GM12878 (cell line): ENCODE measurements at regions not wholly inside any gene's neighbourhood (a gene's known extent, or its start where the extent isn't known, plus 50 kb on each side); places are given as distances from the start of the nearest gene placed in this dataset.

Source experiments
- ATAC-seq: fragments of 200-7000 bp; cut with Tn5 transposase; 3 replicates; pipeline ENCODE4 v1.9.1; 2020; ENCODE audit warnings: mild to moderate bottlenecking, moderate library complexity
- BruUV-seq: library from RNA; stranded (reverse); fragments of 400-500 nt; replicated peaks from 2 replicates; lab custom pipeline; 2021; lab: Mats Ljungman, UMichigan
- CTCF ChIA-PET: fragments of 300-600 bp; sonication (Branson Sonifier 250); formaldehyde crosslinking; extraction: SDS; loops from one replicate; lab custom pipeline; 2021; ENCODE audit warnings: inconsistent platforms; lab: Yijun Ruan, JAX
- POLR2A ChIA-PET: fragments of 350-600 bp; formaldehyde crosslinking; extraction: SDS; loops from one replicate; lab custom pipeline; 2021; ENCODE audit warnings: inconsistent platforms; lab: Charles Lee
- RAD21 ChIA-PET: fragments of 300-600 bp; sonication (Branson Sonifier 250); formaldehyde crosslinking; loops from one replicate; lab custom pipeline; 2023; ENCODE audit warnings: antibody characterized with exemption; ENCODE audit not compliant: unreplicated experiment; lab: Charles Lee
- SMC1A ChIA-PET: fragments of 300-600 bp; sonication (Branson Sonifier 250); formaldehyde crosslinking; loops from one replicate; lab custom pipeline; 2023; ENCODE audit not compliant: unreplicated experiment, uncharacterized antibody; lab: Charles Lee
- DNase-seq: peaks from one replicate; pipeline ENCODE4 v3.0.0-alpha.2; 2011; ENCODE audit warnings: low read depth, low spot score
- FAIRE-seq: peaks from 3 replicates; lab custom pipeline; 2011; peaks lifted over from hg19 to GRCh38; lab: Jason Lieb, UNC
- H2AFZ ChIP-seq: 2 replicates; pipeline ENCODE4 v1.6.0; 2011; ENCODE audit warnings: low read depth, low read length, control low read depth; ENCODE audit not compliant: control insufficient read depth
- H3K27ac ChIP-seq: 2 replicates; pipeline ENCODE4 v1.5.1; 2011; ENCODE audit warnings: control low read depth; ENCODE audit not compliant: control insufficient read depth, insufficient read depth
- H3K27me3 ChIP-seq, 2 experiments: replicated peaks in 1 of 2; 2 replicates each; pipeline versions ENCODE4 v1.6.0 to v1.6.1; 2011; ENCODE audit warnings: low read length in 1 of 2; ENCODE audit not compliant: control insufficient read depth in 2 of 2, insufficient read depth in 2 of 2
- H3K36me3 ChIP-seq, 2 experiments: 2 replicates each; pipeline ENCODE4 v1.5.1; 2011; ENCODE audit warnings: low read length in 1 of 2; ENCODE audit not compliant: control insufficient read depth in 2 of 2, insufficient read depth in 2 of 2
- H3K4me1 ChIP-seq: 2 replicates; pipeline ENCODE4 v1.6.1; 2011; ENCODE audit warnings: mild to moderate bottlenecking, low read length, moderate library complexity, mixed read lengths; ENCODE audit not compliant: control insufficient read depth, insufficient read depth
- H3K4me2 ChIP-seq: 2 replicates; pipeline ENCODE4 v1.6.0; 2011; ENCODE audit warnings: control low read depth; ENCODE audit not compliant: control insufficient read depth, insufficient read depth
- H3K4me3 ChIP-seq: fragments of 200-600 bp; sonication (generic); 2 replicates; pipeline ENCODE4 v1.5.1; 2016
- H3K79me2 ChIP-seq: 2 replicates; pipeline ENCODE4 v1.6.0; 2011; ENCODE audit warnings: low read length; ENCODE audit not compliant: control insufficient read depth, insufficient read depth
- H3K9ac ChIP-seq: 2 replicates; pipeline ENCODE4 v1.8.0; 2011; ENCODE audit warnings: low read length, control low read depth, mixed read lengths; ENCODE audit not compliant: control insufficient read depth, insufficient read depth
- H3K9me3 ChIP-seq: replicated peaks from 3 replicates; pipeline ENCODE4 v1.5.1; 2011; ENCODE audit warnings: mild to moderate bottlenecking, low read length; ENCODE audit not compliant: control insufficient read depth, insufficient read depth
- H4K20me1 ChIP-seq: 2 replicates; pipeline ENCODE4 v1.6.0; 2011; ENCODE audit not compliant: control insufficient read depth, insufficient read depth
- BMI1 ChIP-seq: fragments of 450-650 bp; IDR thresholded peaks from 2 replicates; pipeline ENCODE4 v1.6.1; 2016; ENCODE audit warnings: mild to moderate bottlenecking, moderate library complexity, borderline replicate concordance
- ESRRA ChIP-seq: IDR thresholded peaks from 2 replicates; pipeline ENCODE4 v1.6.1; 2012; ENCODE audit warnings: mild to moderate bottlenecking, low read length, improper control_type of control experiment
- FOS ChIP-seq: IDR thresholded peaks from 3 replicates; pipeline ENCODE4 v1.6.1; 2011; ENCODE audit warnings: borderline replicate concordance; ENCODE audit not compliant: insufficient read length; ENCODE audit errors: extremely low read depth
- HCFC1 ChIP-seq: fragments of 150-350 bp; IDR thresholded peaks from 2 replicates; pipeline ENCODE4 v1.6.1; 2014; ENCODE audit warnings: low read length
- KDM1A ChIP-seq: fragments of 200-600 bp; sonication (generic); IDR thresholded peaks from 2 replicates; pipeline ENCODE4 v1.6.1; 2016; ENCODE audit warnings: borderline replicate concordance
- NR2F1 ChIP-seq: fragments of 450-650 bp; conservative IDR thresholded peaks from 2 replicates; pipeline ENCODE4 v1.6.1; 2017; ENCODE audit warnings: mild to moderate bottlenecking
- RAD21 ChIP-seq: IDR thresholded peaks from 2 replicates; pipeline ENCODE4 v1.6.1; 2011; ENCODE audit warnings: mild to moderate bottlenecking, low read depth, low read length, moderate library complexity; ENCODE audit not compliant: insufficient read depth
- ZNF274 ChIP-seq: IDR thresholded peaks from one replicate; pipeline ENCODE4 v1.8.0; 2011; ENCODE audit not compliant: insufficient read length, insufficient read depth
- WGBS: methylation state at CpG from one replicate; pipeline ENCODE4 v1.1.6; 2016; ENCODE audit warnings: low lambda C conversion rate; ENCODE audit not compliant: insufficient replicate concordance, insufficient coverage; ENCODE audit errors: missing lambda C conversion rate; 5-methylcytosine and 5-hydroxymethylcytosine counted together
- in situ Hi-C: fragments of 300-500 bp; cut with MboI; formaldehyde crosslinking; loops from 9 replicates; pipeline ENCODE4 v1.14.3; 2018; ENCODE audit warnings: mixed read lengths
- intact Hi-C: fragments of 100-400 bp; cut with micrococcal nuclease; formaldehyde crosslinking; loops from one replicate; pipeline ENCODE4 v1.14.2; 2022; ENCODE audit not compliant: unreplicated experiment
- TF ChIP-seq, protein P1 (sequence below), 3 experiments: IDR thresholded peaks in 2 of 3; conservative IDR thresholded peaks in 1 of 3; 2 replicates each; pipeline ENCODE4 v1.5.1; 2011; ENCODE audit warnings: low read depth in 3 of 3, low read length in 3 of 3, mild to moderate bottlenecking in 3 of 3, control low read depth in 2 of 3, moderate library complexity in 2 of 3, inconsistent platforms in 1 of 3, mixed read lengths in 1 of 3; ENCODE audit not compliant: control insufficient read depth in 2 of 3, insufficient read depth in 1 of 3; ENCODE audit errors: extremely low read depth in 1 of 3
- TF ChIP-seq, protein P2 (sequence below): fragments of 450-650 bp; IDR thresholded peaks from 2 replicates; pipeline ENCODE4 v1.6.1; 2017; ENCODE audit warnings: mild to moderate bottlenecking, low read depth, inconsistent platforms; ENCODE audit not compliant: poor library complexity, severe bottlenecking

DNA sequence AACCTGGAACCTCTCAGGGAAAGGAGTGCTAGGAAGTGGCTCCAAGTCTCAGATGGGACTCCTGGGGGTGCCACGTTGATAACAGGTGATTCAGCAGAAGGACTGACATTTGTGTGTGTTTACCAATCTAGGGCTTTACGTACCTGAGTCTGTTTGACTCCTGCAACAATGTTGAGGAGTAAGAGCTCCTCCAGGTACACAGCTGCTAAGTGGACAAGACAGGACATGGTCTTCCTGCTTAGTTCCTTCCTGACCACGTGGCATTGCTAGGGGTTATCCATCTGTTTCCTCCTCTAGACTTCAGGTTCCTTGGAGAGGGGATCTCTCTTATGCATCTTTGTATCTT, 164.5 kb upstream of the SLC24A3 start:
- ATAC-seq (no peak), DNase-seq (no peak), FAIRE-seq (no peak)
- no peak overlapping the region for H3K4me3 ChIP-seq
- intact Hi-C loops (no loop called here), in situ Hi-C loops (loop anchor here (5.0 kb wide), 1 partner anchor 51 kb away; no protein-coding TSS in a partner anchor)
- no peak overlapping the region for H3K4me2 ChIP-seq
- TF ChIP-seq HCFC1 (no peak), KDM1A (no peak), ESRRA (no peak), FOS (no peak), BMI1 (no peak), NR2F1 (no peak), RAD21 (no peak), ZNF274 (no peak)
- TF ChIP-seq, protein P1, sequence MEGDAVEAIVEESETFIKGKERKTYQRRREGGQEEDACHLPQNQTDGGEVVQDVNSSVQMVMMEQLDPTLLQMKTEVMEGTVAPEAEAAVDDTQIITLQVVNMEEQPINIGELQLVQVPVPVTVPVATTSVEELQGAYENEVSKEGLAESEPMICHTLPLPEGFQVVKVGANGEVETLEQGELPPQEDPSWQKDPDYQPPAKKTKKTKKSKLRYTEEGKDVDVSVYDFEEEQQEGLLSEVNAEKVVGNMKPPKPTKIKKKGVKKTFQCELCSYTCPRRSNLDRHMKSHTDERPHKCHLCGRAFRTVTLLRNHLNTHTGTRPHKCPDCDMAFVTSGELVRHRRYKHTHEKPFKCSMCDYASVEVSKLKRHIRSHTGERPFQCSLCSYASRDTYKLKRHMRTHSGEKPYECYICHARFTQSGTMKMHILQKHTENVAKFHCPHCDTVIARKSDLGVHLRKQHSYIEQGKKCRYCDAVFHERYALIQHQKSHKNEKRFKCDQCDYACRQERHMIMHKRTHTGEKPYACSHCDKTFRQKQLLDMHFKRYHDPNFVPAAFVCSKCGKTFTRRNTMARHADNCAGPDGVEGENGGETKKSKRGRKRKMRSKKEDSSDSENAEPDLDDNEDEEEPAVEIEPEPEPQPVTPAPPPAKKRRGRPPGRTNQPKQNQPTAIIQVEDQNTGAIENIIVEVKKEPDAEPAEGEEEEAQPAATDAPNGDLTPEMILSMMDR (IDR thresholded peaks at IDR 0.05 in 2 of 3, conservative IDR thresholded peaks at IDR 0.05 in 1 of 3; ENCODE audit: control insufficient read depth in 2 of 3, extremely low read depth in 1 of 3, insufficient read depth in 1 of 3, low read depth in 3 of 3, low read length in 3 of 3) = no peak
- TF ChIP-seq, protein P2, sequence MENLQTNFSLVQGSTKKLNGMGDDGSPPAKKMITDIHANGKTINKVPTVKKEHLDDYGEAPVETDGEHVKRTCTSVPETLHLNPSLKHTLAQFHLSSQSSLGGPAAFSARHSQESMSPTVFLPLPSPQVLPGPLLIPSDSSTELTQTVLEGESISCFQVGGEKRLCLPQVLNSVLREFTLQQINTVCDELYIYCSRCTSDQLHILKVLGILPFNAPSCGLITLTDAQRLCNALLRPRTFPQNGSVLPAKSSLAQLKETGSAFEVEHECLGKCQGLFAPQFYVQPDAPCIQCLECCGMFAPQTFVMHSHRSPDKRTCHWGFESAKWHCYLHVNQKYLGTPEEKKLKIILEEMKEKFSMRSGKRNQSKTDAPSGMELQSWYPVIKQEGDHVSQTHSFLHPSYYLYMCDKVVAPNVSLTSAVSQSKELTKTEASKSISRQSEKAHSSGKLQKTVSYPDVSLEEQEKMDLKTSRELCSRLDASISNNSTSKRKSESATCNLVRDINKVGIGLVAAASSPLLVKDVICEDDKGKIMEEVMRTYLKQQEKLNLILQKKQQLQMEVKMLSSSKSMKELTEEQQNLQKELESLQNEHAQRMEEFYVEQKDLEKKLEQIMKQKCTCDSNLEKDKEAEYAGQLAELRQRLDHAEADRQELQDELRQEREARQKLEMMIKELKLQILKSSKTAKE = no peak
- no peaks in the 10 kb centered on the region for H3K79me2 ChIP-seq
- no peak overlapping the region for H3K27ac ChIP-seq
- WGBS = 23% methylated on average over 3 of the region's 3 CpGs
- no peaks in the 10 kb centered on the region for H3K36me3 ChIP-seq
- no peak overlapping the region for H2AFZ ChIP-seq
- no peaks in the 10 kb centered on the region for H3K4me1 ChIP-seq
- ChIA-PET CTCF (interaction anchor here (1.5 kb wide), 1 partner anchor 416 kb away, joined by 4 read pairs; no protein-coding TSS in a partner anchor), POLR2A (no interaction called here), SMC1A (interaction anchor here (1.4 kb wide), 1 partner anchor 19 kb away, joined by 5 read pairs; no protein-coding TSS in a partner anchor), RAD21 (no interaction called here)
- H4K20me1 ChIP-seq = no peaks in the 10 kb centered on the region
- no TSS peak for BruUV-seq
- H3K9ac ChIP-seq = no peak overlapping the region
- no peaks in the 10 kb centered on the region for H3K27me3 ChIP-seq
- no peaks in the 10 kb centered on the region for H3K9me3 ChIP-seq
